HUES48 (cell line): ENCODE measurements at regions not wholly inside any gene's neighbourhood (a gene's known extent, or its start where the extent isn't known, plus 50 kb on each side); places are given as distances from the start of the nearest gene placed in this dataset.

ENCODE experiments used
- H3K27ac ChIP-seq: one replicate; pipeline ENCODE4 v1.7.0; 2013; ENCODE audit warnings: low read depth, low read length, inconsistent platforms
- H3K27me3 ChIP-seq: 2 replicates; pipeline ENCODE4 v1.6.1; 2013; ENCODE audit warnings: mild to moderate bottlenecking, low read length; ENCODE audit not compliant: control insufficient read depth, insufficient read depth
- H3K36me3 ChIP-seq: 2 replicates; pipeline ENCODE4 v1.6.1; 2013; ENCODE audit warnings: low read length; ENCODE audit not compliant: control insufficient read depth, insufficient read depth
- H3K4me1 ChIP-seq: 2 replicates; pipeline ENCODE4 v1.6.1; 2013; ENCODE audit warnings: mild to moderate bottlenecking, low read length; ENCODE audit not compliant: control insufficient read depth, insufficient read depth
- H3K4me3 ChIP-seq: 2 replicates; pipeline ENCODE4 v1.5.1; 2013; ENCODE audit warnings: mild to moderate bottlenecking, low read depth, low read length
- H3K9ac ChIP-seq: 2 replicates; pipeline ENCODE4 v1.6.1; 2013; ENCODE audit warnings: mild to moderate bottlenecking, low read depth, low read length, moderate library complexity
- H3K9me3 ChIP-seq: 2 replicates; pipeline ENCODE4 v1.6.1; 2013; ENCODE audit warnings: low read length; ENCODE audit not compliant: control insufficient read depth, insufficient read depth

GRCh38 chr12:111203969-111204368 is 164.9 kb downstream of the PHETA1 start:
- peaks cover 7% of the 10 kb centered on the region; the same call in 1 of the 2 replicates for H3K4me1 ChIP-seq
- no peaks in the 10 kb centered on the region for H3K27me3 ChIP-seq
- H3K27ac ChIP-seq, result no peak overlapping the region
- no peak overlapping the region for H3K9ac ChIP-seq
- H3K36me3 ChIP-seq, result no peaks in the 10 kb centered on the region
- H3K4me3 ChIP-seq, result no peak overlapping the region
- no peaks in the 10 kb centered on the region for H3K9me3 ChIP-seq

DNA sequence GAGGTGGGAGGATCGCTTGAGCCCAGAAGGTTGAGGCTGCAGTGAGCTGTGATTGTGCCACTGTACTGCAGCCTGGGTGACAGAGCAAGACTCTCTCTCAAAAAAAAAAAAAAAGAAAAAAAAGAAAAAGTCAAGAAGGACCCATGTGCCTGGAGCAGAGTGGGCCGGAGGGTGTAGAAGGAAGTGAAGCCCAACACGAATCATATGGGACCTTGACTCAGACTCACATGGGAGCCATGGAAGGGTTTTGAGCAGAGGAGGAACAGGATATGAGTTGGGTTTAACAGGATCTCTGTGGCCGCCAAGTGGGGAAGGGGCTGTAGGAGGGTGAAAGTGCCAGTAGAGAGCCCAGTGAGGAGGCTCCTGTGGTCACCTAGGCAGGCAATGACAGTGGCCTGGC is 165.4 kb downstream of the PHETA1 start:
- H3K9ac ChIP-seq, result no peak overlapping the region
- H3K27me3 ChIP-seq, result no peaks in the 10 kb centered on the region
- H3K9me3 ChIP-seq, result no peaks in the 10 kb centered on the region
- H3K4me3 ChIP-seq, result no peak overlapping the region
- no peak overlapping the region for H3K27ac ChIP-seq
- peaks cover 10% of the 10 kb centered on the region; the same call in 1 of the 2 replicates for H3K4me1 ChIP-seq
- H3K36me3 ChIP-seq, result no peaks in the 10 kb centered on the region

DNA sequence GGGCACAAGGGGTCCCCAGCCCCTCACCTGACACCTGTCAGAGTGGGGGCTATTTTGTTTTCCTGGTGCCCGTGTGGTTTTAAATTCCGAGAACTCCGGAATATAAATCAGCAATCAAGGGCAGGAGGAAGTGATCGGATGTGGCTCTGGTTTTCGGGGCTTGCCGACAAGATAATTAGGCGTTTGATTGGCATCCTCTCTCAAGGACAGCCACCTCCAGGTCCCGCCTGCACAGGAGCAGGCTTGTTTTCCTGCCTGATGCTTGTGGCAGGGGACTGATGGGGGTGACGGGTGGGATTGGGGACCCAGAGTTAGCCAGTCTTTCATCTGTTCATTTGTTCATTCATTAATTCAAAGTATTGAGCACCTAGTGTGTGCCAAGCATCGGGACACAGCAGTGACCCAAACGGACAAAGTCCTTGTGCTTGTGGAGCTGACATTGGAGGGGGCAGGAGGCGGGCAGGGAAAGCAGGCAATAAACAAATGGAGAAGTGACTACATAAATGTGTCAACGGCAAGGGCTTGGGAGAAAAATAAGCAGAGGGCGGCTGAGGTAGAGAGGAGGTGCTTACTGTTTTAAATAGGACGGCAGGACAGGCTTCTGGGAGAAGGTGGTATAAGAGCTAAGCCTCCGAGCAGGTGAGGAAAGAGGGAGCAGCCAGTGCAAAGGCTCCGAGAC is 166.5 kb downstream of the PHETA1 start:
- no peaks in the 10 kb centered on the region for H3K27me3 ChIP-seq
- no peak overlapping the region for H3K27ac ChIP-seq

GRCh38 chr12:111201495-111202236 is 167.2 kb downstream of the PHETA1 start:
- Histone ChIP-seq H3K9me3 (no peaks in the 10 kb centered on the region), H3K9ac (no peak overlapping the region), H3K27ac (no peak overlapping the region), H3K27me3 (no peaks in the 10 kb centered on the region), H3K4me3 (no peak overlapping the region), H3K36me3 (no peaks in the 10 kb centered on the region), H3K4me1 (peaks cover 11% of the 10 kb centered on the region; the same call in 1 of the 2 replicates)

More for the DNA sequence above, 166.5 kb downstream of the PHETA1 start:
- Histone ChIP-seq H3K4me1 (peaks cover 11% of the 10 kb centered on the region; the same call in 1 of the 2 replicates), H3K36me3 (no peaks in the 10 kb centered on the region), H3K4me3 (no peak overlapping the region), H3K9me3 (no peaks in the 10 kb centered on the region), H3K9ac (no peak overlapping the region)

DNA sequence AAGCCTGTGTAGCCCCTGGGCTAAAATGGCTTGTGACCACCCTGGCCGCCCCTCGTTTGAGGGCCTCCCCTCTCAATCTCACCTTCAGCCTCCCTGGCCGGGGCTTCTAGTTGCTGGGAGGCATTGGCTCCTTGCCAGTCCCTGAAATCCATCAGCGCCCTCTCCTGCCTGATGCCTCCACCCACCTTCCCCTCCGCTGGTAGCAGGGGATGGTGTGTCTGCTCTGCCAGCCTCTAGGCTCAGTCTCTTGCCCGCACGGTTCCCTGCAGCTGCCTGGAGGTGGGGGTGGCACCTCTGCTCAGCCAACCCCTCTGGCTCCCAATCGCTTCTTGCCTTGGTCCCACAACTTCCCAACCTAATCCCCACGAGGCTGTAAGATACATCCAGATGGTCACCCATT is 167.9 kb downstream of the PHETA1 start:
- Histone ChIP-seq H3K9ac (no peak overlapping the region), H3K27me3 (no peaks in the 10 kb centered on the region), H3K36me3 (no peaks in the 10 kb centered on the region), H3K9me3 (no peaks in the 10 kb centered on the region), H3K4me3 (no peak overlapping the region), H3K4me1 (peaks cover 11% of the 10 kb centered on the region; the same call in 1 of the 2 replicates), H3K27ac (no peak overlapping the region)

DNA sequence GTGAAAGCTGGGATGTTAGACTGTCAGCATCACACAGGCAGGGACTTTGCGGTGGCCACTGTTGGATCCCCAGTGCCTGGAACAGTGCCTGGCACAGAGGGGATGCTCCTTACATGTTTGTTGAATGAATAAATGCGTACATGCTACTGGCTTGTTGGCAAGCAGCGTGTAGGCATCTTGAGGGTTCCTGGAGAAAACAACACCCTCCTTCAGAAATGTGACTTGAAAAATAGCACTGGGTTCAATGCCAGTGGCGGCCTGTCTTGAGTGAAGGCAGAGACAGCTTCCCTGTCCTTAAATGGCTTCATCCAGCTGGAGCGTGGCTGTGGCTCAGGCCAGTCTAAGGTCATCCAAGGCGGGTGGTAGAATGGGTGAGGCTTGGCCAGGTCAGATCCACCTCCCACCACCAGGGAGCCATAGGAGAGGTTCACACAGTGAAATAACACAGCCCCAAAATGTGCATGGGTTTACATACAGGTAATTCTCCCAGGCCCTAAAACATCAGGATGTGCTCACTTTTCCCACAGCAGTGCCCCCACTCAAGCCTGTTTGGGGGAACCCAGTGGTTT is 171.4 kb downstream of the PHETA1 start:
- no peaks in the 10 kb centered on the region for H3K36me3 ChIP-seq
- peaks cover 20% of the 10 kb centered on the region for H3K4me1 ChIP-seq
- H3K9ac ChIP-seq, result no peak overlapping the region
- H3K9me3 ChIP-seq, result no peaks in the 10 kb centered on the region
- no peak overlapping the region for H3K4me3 ChIP-seq
- H3K27ac ChIP-seq, result no peak overlapping the region
- no peaks in the 10 kb centered on the region for H3K27me3 ChIP-seq

DNA sequence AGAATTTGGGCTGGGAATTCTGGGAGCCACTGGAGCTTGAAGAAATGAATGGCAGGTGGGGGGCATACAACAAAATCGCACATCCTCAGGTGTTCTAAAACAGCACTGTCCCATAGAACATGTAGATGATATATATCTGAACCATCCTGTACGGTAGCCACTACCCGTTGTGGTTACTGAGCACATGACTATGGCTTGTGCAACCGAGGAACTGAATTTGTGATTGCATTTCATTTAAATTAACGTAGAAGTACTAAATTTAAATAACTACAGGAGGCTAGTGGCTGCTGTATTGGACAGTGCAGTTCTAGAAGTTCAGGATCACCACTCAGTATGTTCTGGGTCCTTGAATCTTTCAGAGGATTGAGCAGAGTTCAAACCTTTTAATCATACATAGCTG is 172.4 kb downstream of the PHETA1 start:
- Histone ChIP-seq H3K9me3 (no peaks in the 10 kb centered on the region), H3K4me3 (no peak overlapping the region), H3K4me1 (peaks cover 22% of the 10 kb centered on the region), H3K27ac (no peak overlapping the region), H3K9ac (no peak overlapping the region), H3K27me3 (no peaks in the 10 kb centered on the region), H3K36me3 (no peaks in the 10 kb centered on the region)

DNA sequence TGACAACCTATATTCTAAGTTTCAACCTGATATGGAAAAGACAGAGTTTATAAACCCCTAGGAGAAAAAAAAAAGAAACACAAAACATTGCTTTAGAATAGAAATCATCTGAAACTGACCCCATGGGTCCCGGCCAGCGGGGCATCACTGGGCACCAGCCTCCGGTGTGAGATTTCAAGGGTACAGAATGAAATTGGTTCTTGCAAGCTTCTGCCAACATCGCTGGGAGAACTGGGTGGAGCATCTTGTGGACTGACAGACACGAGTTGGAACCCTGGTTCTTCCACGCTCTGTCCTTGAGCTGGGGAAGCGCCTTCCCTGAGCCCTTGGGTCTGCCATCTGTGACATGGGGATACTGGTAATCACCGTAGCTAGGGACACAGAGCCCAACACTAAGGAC is 173.6 kb downstream of the PHETA1 start:
- Histone ChIP-seq H3K9me3 (no peaks in the 10 kb centered on the region), H3K27me3 (no peaks in the 10 kb centered on the region), H3K4me3 (no peak overlapping the region), H3K36me3 (no peaks in the 10 kb centered on the region), H3K4me1 (peaks cover 15% of the 10 kb centered on the region), H3K9ac (no peak overlapping the region), H3K27ac (no peak overlapping the region)

DNA sequence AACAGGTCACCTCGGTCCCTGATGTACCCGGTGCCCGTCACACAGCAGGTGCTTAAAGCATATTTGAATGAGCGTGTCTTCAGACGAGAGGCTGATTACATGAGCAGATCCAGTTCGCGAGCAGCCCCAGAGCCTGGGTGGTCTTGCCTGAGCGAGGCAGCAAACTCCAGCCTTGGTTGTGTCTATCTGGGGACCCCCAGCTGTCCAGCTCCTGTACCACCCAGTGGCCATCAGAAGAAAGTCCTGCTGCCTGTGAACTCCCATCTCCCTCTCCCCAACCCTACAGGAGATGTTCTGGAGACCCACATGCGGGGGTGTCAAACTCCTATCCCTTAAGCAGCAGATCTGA is 174.2 kb downstream of the PHETA1 start:
- no peaks in the 10 kb centered on the region for H3K27me3 ChIP-seq
- no peak overlapping the region for H3K4me3 ChIP-seq
- H3K9ac ChIP-seq, result no peak overlapping the region
- H3K4me1 ChIP-seq, result peaks cover 15% of the 10 kb centered on the region
- H3K36me3 ChIP-seq, result no peaks in the 10 kb centered on the region
- no peaks in the 10 kb centered on the region for H3K9me3 ChIP-seq
- no peak overlapping the region for H3K27ac ChIP-seq

DNA sequence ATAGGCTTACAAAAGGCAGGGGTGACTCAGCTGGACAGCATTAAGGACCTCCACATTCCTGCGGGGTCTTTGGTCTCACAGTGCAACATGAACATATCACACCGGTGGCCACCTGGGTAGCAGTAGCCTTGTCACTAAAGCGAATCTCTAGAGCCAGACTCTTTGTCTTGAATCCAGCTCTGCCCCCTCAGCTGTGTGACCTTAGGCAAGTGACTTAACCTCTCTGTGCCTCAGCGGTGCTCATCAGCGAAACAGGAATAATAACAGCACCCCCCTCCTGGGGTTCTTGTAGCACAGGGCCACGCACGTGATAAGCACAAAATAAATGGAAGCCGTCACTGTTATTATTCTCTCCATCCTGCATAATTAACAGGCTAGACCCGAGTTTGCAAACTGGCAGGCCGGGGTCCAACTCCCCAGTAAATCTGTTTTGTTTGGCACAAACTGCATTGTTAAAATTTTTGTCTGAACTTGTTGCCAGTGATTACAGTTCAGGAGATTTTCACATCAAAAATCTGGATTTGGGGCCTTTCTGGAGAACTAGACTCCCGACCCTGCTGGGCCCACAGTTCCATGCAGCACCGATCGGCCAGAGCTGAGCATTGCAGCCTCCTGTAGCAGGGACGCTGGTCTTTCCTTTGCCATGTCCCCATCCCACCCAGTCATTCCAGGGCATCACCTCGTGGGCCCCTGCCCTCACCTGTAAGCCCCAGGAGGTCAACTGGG is 174.8 kb downstream of the PHETA1 start:
- H3K9me3 ChIP-seq, result no peaks in the 10 kb centered on the region
- no peaks in the 10 kb centered on the region for H3K36me3 ChIP-seq
- H3K27me3 ChIP-seq, result no peaks in the 10 kb centered on the region
- no peak overlapping the region for H3K9ac ChIP-seq
- peaks cover 15% of the 10 kb centered on the region for H3K4me1 ChIP-seq
- H3K4me3 ChIP-seq, result no peak overlapping the region
- no peak overlapping the region for H3K27ac ChIP-seq

- H3K36me3 ChIP-seq, result no peaks in the 10 kb centered on the region
- no peak overlapping the region for H3K4me3 ChIP-seq
- peaks cover 13% of the 10 kb centered on the region for H3K4me1 ChIP-seq
- H3K9me3 ChIP-seq, result no peaks in the 10 kb centered on the region
- no peak overlapping the region for H3K27ac ChIP-seq
- no peak overlapping the region for H3K9ac ChIP-seq
- no peaks in the 10 kb centered on the region for H3K27me3 ChIP-seq
These were observed 175.4 kb downstream of the PHETA1 start for GRCh38 chr12:111193496-111193895.
